ENCODE measurements at regions not wholly inside any gene's neighbourhood (a gene's known extent, or its start where the extent isn't known, plus 50 kb on each side); places are given as distances from the start of the nearest gene placed in this dataset.

DNA sequence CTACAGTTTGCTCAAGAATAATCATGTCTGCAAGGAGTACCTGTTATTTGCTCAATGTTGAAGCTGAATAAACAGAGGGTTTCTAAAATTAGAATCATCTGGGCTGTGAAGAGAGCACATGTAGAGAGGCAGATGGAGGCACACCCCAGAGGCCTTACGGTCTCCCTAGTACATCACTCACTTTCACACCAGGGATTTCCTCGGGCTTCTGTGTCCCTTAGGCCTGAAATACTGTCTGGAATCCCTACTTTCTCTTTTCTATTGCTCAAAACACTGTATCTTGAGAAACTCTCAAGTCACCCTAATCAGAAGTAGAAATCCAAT, 473.7 kb upstream of the ROBO2 start:
- DNase-seq: no peak
- Histone ChIP-seq H3K4me1 (no peaks in the 10 kb centered on the region), H3K9me3 (no peaks in the 10 kb centered on the region), H3K4me3 (no peak overlapping the region), H3K36me3 (no peaks in the 10 kb centered on the region), H3K27me3 (no peaks in the 10 kb centered on the region), H3K9ac (ENCODE audit: low read depth in 2 of 2, low read length in 2 of 2) (no peak overlapping the region), H3K27ac (no peak overlapping the region)
- intact Hi-C loops (cut with DNase I): no loop called here
- TF ChIP-seq, protein P1, sequence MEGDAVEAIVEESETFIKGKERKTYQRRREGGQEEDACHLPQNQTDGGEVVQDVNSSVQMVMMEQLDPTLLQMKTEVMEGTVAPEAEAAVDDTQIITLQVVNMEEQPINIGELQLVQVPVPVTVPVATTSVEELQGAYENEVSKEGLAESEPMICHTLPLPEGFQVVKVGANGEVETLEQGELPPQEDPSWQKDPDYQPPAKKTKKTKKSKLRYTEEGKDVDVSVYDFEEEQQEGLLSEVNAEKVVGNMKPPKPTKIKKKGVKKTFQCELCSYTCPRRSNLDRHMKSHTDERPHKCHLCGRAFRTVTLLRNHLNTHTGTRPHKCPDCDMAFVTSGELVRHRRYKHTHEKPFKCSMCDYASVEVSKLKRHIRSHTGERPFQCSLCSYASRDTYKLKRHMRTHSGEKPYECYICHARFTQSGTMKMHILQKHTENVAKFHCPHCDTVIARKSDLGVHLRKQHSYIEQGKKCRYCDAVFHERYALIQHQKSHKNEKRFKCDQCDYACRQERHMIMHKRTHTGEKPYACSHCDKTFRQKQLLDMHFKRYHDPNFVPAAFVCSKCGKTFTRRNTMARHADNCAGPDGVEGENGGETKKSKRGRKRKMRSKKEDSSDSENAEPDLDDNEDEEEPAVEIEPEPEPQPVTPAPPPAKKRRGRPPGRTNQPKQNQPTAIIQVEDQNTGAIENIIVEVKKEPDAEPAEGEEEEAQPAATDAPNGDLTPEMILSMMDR (IDR thresholded peaks at IDR 0.05): no peak

DNA sequence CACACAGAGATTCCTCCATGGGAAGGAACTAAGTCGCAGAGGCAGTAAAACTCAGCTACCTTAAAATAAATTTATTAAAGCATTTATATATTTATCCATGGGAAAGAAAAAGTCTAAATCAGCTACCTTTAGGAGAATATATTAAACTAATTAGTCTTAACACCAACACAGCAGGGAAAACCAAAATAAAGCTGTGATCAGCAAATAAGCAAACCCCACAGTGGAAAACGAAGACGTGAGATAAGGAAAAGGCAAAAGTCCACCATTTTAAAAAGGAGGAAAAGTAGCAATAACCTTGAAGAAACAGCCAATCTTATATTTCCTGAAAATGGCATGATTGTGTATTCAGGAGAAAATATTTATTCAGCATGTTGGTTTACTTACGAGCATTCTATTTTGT, 473.0 kb upstream of the ROBO2 start:
- intact Hi-C loops (cut with DNase I): no loop called here
- no peaks in the 10 kb centered on the region for H3K27me3 ChIP-seq
- no peaks in the 10 kb centered on the region for H3K9me3 ChIP-seq
- no peak overlapping the region for H3K9ac ChIP-seq (ENCODE audit: low read depth in 2 of 2, low read length in 2 of 2)
- H3K27ac ChIP-seq: no peak overlapping the region
- H3K4me1 ChIP-seq: no peaks in the 10 kb centered on the region
- H3K36me3 ChIP-seq: no peaks in the 10 kb centered on the region
- no peak for DNase-seq
- TF ChIP-seq, protein P1 (IDR thresholded peaks at IDR 0.05): no peak
- H3K4me3 ChIP-seq: no peak overlapping the region

DNA sequence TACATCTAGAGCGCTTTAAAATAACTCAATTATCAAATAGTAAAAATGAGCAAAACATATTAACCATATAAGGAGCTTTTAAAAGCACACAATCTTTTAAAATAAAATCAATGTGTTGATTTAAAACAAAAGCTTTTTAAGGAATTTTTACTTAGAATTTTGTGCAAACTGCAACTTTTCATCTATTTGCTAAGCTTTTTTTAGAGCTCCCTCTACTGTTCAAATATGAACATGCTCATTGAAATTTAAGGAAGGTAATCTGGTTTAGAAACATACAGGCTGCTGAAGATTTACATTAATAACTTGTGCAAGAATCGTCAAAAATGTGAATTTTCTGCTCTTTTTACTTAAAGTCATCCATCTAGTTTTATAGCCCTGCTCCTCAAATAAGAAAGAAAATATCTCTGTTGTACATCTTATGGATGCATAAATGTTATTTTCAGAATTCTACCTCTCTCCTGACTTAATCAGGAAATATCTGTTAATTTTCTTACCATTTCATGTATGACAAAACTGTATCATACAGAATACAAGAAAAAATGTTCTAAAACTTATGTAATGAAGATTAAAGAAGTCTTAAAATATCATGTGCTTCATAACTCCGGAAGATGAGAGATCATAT, 469.4 kb upstream of the ROBO2 start:
- intact Hi-C loops (cut with DNase I): no loop called here
- TF ChIP-seq, protein P1 (IDR thresholded peaks at IDR 0.05): peak; percentile 47
- Histone ChIP-seq H3K4me1 (no peaks in the 10 kb centered on the region), H3K9ac (ENCODE audit: low read depth in 2 of 2, low read length in 2 of 2) (no peak overlapping the region), H3K36me3 (no peaks in the 10 kb centered on the region), H3K9me3 (no peaks in the 10 kb centered on the region), H3K4me3 (no peak overlapping the region), H3K27me3 (no peaks in the 10 kb centered on the region), H3K27ac (no peak overlapping the region)
- no peak for DNase-seq

DNA sequence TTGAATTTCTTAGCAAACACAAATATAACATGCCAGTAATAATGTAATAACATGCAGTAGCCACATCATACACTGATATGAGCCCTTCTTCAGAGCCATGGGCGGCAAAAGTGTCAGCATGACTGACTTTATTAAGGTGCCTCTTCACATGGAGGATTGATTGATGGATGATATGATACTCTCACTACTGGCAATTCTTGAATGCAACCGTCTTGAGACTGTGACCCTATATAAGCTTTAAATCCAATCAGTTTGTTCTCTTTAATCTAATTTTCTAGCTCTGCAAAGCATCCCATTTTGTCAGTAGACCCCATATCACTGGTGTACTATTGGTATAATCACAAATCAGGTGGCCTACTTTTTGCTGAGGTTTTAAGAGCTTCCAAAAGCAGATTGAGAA, 463.7 kb upstream of the ROBO2 start:
- no peaks in the 10 kb centered on the region for H3K27me3 ChIP-seq
- intact Hi-C loops (cut with DNase I): no loop called here
- no peaks in the 10 kb centered on the region for H3K36me3 ChIP-seq
- TF ChIP-seq, protein P1 (IDR thresholded peaks at IDR 0.05): no peak
- no peak for DNase-seq
- H3K9ac ChIP-seq (ENCODE audit: low read depth in 2 of 2, low read length in 2 of 2): no peak overlapping the region
- no peak overlapping the region for H3K27ac ChIP-seq
- H3K4me1 ChIP-seq: no peaks in the 10 kb centered on the region
- no peak overlapping the region for H3K4me3 ChIP-seq
- no peaks in the 10 kb centered on the region for H3K9me3 ChIP-seq

DNA sequence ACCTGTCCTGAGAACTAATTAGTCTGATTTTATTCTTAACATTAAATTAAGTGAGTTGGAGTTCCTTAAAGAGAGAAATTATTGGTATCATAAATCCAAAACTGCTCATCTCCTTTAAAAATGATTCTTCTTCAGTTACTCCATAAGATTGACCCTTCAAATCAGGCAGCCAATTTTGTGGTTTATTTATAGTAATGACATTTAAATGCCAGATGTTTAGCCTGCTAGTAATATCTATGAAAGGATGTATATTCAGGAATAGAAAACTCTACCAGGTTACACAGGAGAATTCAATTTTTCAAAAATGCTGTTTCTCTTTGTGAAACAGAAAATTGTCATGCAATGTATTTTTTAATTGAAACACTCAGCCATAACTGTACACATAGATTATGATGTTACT, 457.8 kb upstream of the ROBO2 start:
- Histone ChIP-seq H3K4me1 (no peaks in the 10 kb centered on the region), H3K36me3 (no peaks in the 10 kb centered on the region), H3K27ac (no peak overlapping the region), H3K9ac (ENCODE audit: low read depth in 2 of 2, low read length in 2 of 2) (no peak overlapping the region), H3K9me3 (no peaks in the 10 kb centered on the region), H3K27me3 (no peaks in the 10 kb centered on the region), H3K4me3 (no peak overlapping the region)
- intact Hi-C loops (cut with DNase I): no loop called here
- TF ChIP-seq, protein P1 (IDR thresholded peaks at IDR 0.05): no peak
- no peak for DNase-seq

Data from colonic mucosa (tissue), 4 donors.